HAP-1 (cell line): ENCODE measurements at regions not wholly inside any gene's neighbourhood (a gene's known extent, or its start where the extent isn't known, plus 50 kb on each side); places are given as distances from the start of the nearest gene placed in this dataset.

ENCODE experiments used
- DNase-seq, 2 experiments: peaks; one replicate each; pipeline ENCODE4 v3.0.0-alpha.2; 2016 to 2020; ENCODE audit warnings: low spot score in 2 of 2
- H3K27me3 ChIP-seq: fragments of 250-450 bp; sonication (Bioruptor Pico); 2 replicates; pipeline ENCODE4 v1.5.1; 2020; ENCODE audit warnings: low read depth, mild to moderate bottlenecking, moderate library complexity
- H3K36me3 ChIP-seq: fragments of 250-450 bp; sonication (Bioruptor Pico); replicated peaks from 2 replicates; pipeline ENCODE4 v1.5.1; 2020; ENCODE audit warnings: mild to moderate bottlenecking
- H3K4me1 ChIP-seq: fragments of 250-450 bp; sonication (Bioruptor Pico); 2 replicates; pipeline ENCODE4 v1.5.1; 2020; ENCODE audit warnings: mild to moderate bottlenecking
- H3K4me3 ChIP-seq: fragments of 250-450 bp; sonication (Bioruptor Pico); 2 replicates; pipeline ENCODE4 v1.5.1; 2020; ENCODE audit warnings: mild to moderate bottlenecking, moderate library complexity
- H3K9me3 ChIP-seq: fragments of 250-450 bp; sonication (Bioruptor Pico); 2 replicates; pipeline ENCODE4 v1.5.1; 2020; ENCODE audit warnings: mild to moderate bottlenecking, moderate library complexity
- in situ Hi-C: fragments of 300-500 bp; cut with MboI; formaldehyde crosslinking; loops from 3 replicates; pipeline ENCODE4 v1.14.3; 2020; ENCODE audit warnings: low sequenced_read_pairs, inconsistent platforms, mixed read lengths

DNA sequence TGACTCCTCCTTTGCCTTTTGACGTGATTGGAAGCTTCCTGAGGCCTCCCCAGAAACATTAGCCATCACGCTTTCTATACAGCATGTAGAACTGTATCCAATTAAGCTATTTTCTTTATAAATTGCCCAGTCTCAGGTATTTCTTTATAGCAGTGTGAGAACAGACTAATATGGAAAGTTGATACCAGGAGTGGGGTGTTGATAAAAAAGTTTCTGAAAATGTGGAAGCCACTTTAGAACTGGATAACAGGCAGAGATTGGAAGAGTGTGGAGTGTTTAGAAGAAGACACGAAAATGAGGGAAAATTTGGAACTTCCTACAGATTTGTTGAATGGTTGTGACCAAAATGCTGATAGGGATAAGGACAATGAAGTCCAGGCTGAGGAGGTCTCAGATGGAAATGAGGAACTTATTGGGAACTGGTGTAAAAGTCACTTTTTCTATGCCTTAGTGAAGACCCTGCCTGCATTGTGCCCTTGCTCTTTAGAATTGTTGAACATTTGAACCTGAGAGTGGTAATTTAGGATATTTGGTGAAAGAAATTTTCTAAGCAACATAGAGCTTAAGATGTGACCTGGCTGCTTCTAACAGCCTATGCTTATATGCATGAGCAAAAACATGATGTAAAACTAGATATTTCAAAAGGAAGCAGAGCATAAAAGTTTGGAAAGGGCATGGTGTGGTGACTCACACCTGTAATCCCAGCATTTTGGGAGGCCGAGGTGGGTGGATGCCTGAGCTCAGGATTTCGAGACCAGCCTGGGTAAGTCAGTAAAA, 969.7 kb downstream of the DSC3 start:
- in situ Hi-C loops = no loop called here
- no peaks in the 10 kb centered on the region for H3K9me3 ChIP-seq
- H3K27me3 ChIP-seq = no peaks in the 10 kb centered on the region
- no peaks in the 10 kb centered on the region for H3K4me1 ChIP-seq
- no peak overlapping the region for H3K4me3 ChIP-seq
- DNase-seq = no peak
- no peaks in the 10 kb centered on the region for H3K36me3 ChIP-seq

DNA sequence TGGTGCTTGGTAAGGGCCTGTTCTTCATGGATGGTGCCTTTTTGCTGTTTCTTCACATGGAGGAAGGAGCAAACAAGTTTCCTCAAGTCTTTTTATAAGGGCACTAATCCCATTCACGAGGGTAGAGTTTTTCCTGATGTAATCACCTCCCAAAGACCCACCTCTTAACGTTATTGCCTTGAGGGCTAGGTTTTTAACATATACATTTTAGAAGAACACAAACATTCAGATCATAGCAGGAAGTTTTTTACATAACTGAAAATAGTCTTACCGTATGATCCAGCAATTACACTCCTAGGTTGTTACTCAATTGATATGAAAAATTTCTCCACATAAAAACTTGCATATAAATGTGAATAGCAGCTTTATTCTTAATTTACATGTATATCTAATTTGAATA, 976.3 kb downstream of the DSC3 start:
- peak; percentile 10 to 63 for DNase-seq
- H3K36me3 ChIP-seq = no peaks in the 10 kb centered on the region
- H3K4me1 ChIP-seq = peaks cover 15% of the 10 kb centered on the region
- no peaks in the 10 kb centered on the region for H3K27me3 ChIP-seq
- in situ Hi-C loops = no loop called here
- H3K4me3 ChIP-seq = no peak overlapping the region
- no peaks in the 10 kb centered on the region for H3K9me3 ChIP-seq

DNA sequence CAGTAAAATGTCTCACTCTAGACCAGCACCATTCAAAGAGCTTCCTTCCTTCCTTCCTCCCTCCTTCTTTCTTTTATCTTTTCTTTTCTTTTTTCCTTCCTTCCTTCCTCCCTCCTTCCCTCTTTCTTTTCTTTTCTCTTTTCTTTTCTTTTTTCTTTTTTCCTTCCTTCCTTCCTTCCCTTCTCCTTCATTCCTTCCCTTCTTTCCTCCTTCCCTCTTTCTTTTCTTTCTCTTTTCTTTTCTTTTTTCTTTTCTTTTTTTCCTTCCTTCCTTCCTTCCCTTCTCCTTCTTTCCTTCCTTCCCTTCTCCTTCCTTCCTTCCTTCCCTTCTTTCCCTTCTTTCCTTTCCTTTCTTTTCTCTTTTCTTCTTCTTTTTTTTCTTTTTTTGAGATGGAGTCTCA, 985.1 kb downstream of the DSC3 start:
- H3K36me3 ChIP-seq = no peaks in the 10 kb centered on the region
- no peak for DNase-seq
- H3K4me3 ChIP-seq = no peak overlapping the region
- in situ Hi-C loops = no loop called here
- no peaks in the 10 kb centered on the region for H3K9me3 ChIP-seq
- H3K27me3 ChIP-seq = no peaks in the 10 kb centered on the region
- no peaks in the 10 kb centered on the region for H3K4me1 ChIP-seq

DNA sequence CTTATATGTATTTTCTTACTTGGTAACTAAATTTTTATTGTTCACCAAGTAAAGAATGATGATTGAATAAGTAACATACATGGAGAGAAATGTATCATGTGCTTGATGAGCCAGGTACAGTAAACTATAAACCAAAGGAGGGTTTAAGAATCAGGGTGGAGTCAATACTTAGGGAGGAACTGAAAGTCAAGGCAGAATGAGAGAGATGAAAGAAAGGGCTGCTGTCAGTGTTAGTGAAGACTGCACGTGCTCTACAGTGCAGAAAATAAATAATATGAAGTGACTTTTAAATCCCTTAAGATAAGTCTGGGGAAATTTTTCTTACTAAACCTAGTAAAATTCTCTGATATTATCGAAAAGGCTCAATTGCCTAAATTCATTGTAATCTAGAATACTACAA, 986.0 kb downstream of the DSC3 start:
- no peak for DNase-seq
- H3K4me3 ChIP-seq = no peak overlapping the region
- in situ Hi-C loops = no loop called here
- no peaks in the 10 kb centered on the region for H3K4me1 ChIP-seq
- H3K27me3 ChIP-seq = no peaks in the 10 kb centered on the region
- H3K9me3 ChIP-seq = no peaks in the 10 kb centered on the region
- no peaks in the 10 kb centered on the region for H3K36me3 ChIP-seq

DNA sequence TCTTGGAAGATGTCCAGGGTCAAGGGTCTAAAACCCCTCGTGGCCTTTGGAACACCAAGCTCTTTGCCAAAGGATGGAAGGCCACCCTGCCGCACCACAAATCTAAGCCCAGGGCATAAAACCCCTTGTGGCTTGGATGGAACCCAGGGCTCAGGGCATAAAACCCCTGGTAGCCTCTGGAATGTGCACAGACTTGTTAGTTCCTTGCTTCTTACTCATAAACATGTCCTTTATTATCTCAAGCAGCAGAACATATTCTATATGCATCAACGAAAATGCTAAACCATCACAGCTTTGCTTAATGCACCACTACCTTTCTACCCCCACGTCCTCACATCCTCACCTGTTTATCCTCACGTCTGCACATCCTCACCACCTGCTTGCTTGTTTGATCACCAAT, 998.0 kb downstream of the DSC3 start:
- in situ Hi-C loops = no loop called here
- H3K4me1 ChIP-seq = no peaks in the 10 kb centered on the region
- no peak overlapping the region for H3K4me3 ChIP-seq
- no peaks in the 10 kb centered on the region for H3K36me3 ChIP-seq
- no peaks in the 10 kb centered on the region for H3K9me3 ChIP-seq
- DNase-seq = no peak
- H3K27me3 ChIP-seq = no peaks in the 10 kb centered on the region

DNA sequence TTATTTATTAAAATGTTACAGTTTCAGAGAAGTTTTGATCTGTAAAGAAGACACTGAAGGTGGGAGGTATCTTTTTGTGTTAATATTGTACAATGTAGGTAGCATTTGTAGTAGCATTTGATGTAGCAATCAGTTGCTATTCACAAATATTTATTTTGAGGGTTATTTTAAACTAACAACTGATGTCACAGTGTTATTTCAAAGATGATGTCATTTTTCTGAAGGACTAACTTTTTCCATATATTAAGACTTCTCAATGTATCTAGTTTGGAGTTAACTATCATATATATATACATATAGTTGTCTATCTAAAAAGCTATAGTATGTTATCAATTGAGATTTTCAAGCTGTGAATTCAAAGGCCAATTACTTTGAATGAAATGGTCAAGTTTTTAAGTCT, 1003.3 kb downstream of the DSC3 start:
- Histone ChIP-seq H3K27me3 (no peaks in the 10 kb centered on the region), H3K9me3 (no peaks in the 10 kb centered on the region), H3K36me3 (no peaks in the 10 kb centered on the region), H3K4me3 (no peak overlapping the region), H3K4me1 (no peaks in the 10 kb centered on the region)
- no peak for DNase-seq
- in situ Hi-C loops = no loop called here

DNA sequence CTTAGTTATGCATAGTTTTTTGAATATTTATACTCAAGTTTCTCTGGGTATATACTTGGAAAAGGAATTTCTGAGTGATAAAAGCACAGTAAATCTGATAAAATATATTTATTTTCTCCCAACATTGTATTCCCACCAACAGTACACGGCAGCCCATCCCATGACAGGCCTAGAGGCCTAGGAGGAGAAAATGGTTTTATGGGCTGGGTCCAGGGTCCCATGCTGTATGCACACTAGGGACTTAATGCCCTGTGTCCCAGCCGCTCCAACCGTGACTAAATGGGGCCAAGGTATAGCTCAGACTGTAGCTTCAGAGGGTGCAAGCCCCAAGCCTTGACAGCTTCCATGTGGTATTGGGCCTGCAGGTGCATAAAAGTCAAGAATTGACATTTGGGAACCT, 1007.7 kb downstream of the DSC3 start:
- no peaks in the 10 kb centered on the region for H3K4me1 ChIP-seq
- H3K4me3 ChIP-seq = no peak overlapping the region
- no peaks in the 10 kb centered on the region for H3K9me3 ChIP-seq
- H3K36me3 ChIP-seq = no peaks in the 10 kb centered on the region
- DNase-seq = no peak
- H3K27me3 ChIP-seq = no peaks in the 10 kb centered on the region
- in situ Hi-C loops = no loop called here

DNA sequence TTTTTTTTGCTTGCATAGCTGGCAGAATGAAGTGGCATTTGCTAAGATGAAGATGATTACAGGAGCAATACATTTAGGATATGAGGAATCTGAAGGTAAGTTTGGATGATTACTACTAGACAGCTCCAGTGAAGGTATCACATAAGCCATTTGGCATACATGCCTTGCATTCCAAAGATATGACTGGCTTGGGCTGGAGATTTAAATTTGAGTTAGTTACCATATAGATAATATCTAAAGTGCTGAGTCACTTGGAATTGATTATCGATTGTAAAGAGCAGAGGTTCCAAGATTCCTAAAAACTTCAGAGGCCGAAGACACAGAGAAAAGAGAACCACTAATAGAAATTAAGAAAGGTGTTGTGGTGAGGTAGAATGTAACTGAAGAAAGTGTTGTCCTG, 1026.4 kb downstream of the DSC3 start:
- no peaks in the 10 kb centered on the region for H3K36me3 ChIP-seq
- in situ Hi-C loops = no loop called here
- H3K9me3 ChIP-seq = no peaks in the 10 kb centered on the region
- no peak overlapping the region for H3K4me3 ChIP-seq
- H3K4me1 ChIP-seq = no peaks in the 10 kb centered on the region
- H3K27me3 ChIP-seq = no peaks in the 10 kb centered on the region
- no peak for DNase-seq

DNA sequence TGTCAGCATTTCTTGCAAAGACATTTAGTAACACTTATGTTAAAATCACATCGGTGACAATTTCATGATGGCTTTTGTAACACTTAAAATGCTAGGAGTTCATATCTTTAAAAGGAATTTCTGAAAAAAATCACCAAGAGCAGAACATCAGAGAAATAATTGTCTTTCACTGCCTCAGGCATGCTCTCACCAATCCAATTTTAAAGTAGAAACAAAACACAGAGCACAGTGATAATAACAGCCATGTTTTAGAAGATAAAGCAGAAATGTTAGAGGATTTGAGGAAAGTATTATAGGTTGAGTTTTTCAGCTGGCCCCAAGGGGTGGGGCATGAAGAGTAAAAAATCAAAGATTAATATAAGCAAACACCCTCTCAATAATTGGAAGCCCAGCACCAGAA, 1037.6 kb downstream of the DSC3 start:
- Histone ChIP-seq H3K4me1 (no peaks in the 10 kb centered on the region), H3K9me3 (no peaks in the 10 kb centered on the region), H3K27me3 (no peaks in the 10 kb centered on the region), H3K36me3 (no peaks in the 10 kb centered on the region), H3K4me3 (no peak overlapping the region)
- in situ Hi-C loops = no loop called here
- no peak for DNase-seq

DNA sequence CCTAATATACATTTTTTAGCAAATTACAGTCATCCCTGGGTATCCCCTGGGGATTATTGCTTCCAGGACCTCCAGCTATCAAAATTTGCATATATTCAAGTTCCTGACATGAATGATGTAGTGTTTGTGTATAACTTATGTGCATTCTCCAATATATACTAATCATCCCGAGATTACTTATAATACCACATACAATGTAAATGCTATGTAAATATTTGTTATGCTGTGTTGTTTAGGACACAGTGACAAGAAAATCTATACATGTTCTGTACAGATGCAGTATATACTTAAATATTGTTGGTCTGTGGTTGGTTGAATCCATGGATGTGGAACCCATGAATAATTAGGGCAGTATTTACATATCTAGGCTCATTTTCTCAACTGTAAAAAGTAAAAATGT, 1060.3 kb downstream of the DSC3 start:
- in situ Hi-C loops = no loop called here
- Histone ChIP-seq H3K4me3 (no peak overlapping the region), H3K27me3 (no peaks in the 10 kb centered on the region), H3K36me3 (no peaks in the 10 kb centered on the region), H3K9me3 (no peaks in the 10 kb centered on the region; the same call in 1 of the 2 replicates), H3K4me1 (no peaks in the 10 kb centered on the region)
- no peak for DNase-seq

DNA sequence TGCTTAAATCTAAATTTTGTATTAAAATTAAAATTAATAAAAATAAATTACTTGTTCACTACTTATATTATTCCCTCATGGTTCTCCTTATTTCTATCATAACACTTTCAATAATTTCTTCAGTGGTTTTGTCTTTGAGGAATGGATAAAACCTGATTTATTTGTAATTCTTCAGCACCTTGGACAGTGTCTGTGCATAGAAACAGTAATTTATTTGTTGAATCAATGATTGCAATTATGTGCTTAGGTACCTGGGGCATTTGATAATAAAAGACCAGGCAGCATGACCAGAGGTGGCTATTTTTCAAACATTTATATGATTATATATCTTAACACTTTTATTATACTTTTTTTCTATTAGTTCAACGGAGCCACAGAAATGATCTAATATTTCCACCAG, 1062.7 kb downstream of the DSC3 start:
- no peaks in the 10 kb centered on the region for H3K27me3 ChIP-seq
- no peaks in the 10 kb centered on the region for H3K36me3 ChIP-seq
- H3K9me3 ChIP-seq = no peaks in the 10 kb centered on the region
- no peak overlapping the region for H3K4me3 ChIP-seq
- in situ Hi-C loops = no loop called here
- no peaks in the 10 kb centered on the region for H3K4me1 ChIP-seq
- no peak for DNase-seq

DNA sequence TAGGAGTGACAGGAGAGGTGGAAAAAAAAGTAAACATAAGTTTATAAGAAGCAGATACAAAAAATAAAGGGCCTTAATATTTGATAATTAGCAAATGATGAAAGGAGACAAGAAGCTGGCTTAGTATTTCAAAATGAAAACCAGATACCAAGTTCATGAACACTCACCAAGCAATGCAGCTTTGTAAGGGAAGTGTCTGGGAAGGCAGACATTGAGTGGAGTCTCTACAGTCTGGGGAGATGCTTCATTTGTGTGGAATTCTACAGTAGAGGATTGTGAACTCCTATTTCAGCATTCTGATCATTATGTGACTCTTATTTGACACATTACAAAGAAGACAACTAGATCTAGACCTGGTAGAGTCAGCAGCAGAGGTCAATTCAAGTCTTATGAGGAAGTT, 1072.7 kb downstream of the DSC3 start:
- in situ Hi-C loops = no loop called here

DNA sequence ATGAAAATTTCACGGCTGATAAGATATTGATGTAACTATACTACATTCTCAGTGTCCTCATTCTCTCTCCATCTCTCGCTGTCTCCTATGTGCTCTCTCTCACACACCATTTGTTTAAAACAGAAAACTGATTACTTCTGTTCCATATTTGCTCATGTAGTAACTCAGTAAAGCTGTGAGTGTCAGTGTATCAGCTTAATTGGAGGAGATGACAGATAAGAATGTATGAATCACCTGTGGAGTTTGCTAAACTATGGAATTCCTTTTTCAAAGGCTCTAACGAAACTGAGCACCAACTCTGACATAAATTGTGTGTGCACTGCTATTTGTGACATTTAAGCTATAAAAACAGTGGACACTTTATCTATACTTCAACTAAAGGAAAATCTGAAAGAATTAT, 1080.0 kb downstream of the DSC3 start:
- DNase-seq = no peak
- Histone ChIP-seq H3K9me3 (no peaks in the 10 kb centered on the region), H3K27me3 (no peaks in the 10 kb centered on the region), H3K4me1 (no peaks in the 10 kb centered on the region), H3K4me3 (no peak overlapping the region), H3K36me3 (no peaks in the 10 kb centered on the region)
- in situ Hi-C loops = no loop called here

More for the DNA sequence above, 1072.7 kb downstream of the DSC3 start:
- Histone ChIP-seq H3K4me1 (no peaks in the 10 kb centered on the region), H3K36me3 (no peaks in the 10 kb centered on the region), H3K9me3 (no peaks in the 10 kb centered on the region), H3K4me3 (no peak overlapping the region), H3K27me3 (no peaks in the 10 kb centered on the region)
- DNase-seq = no peak

DNA sequence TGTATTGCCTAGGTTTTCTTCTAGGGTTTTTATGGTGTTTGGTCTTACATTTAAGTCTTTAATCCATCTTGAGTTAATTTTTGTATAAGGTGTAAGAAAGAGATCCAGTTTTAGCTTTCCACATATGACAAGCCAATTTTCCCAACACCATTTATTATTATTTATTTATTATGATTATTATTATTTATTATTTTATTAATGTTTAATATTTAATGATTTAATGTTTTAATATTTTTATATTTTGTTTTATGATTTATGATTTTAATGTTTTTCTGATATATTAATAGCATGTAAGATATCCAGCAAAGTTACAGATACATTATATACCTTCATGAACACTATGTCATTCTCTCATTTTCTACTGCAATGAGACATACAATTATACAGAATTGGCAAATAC, 1082.0 kb downstream of the DSC3 start:
- Histone ChIP-seq H3K27me3 (no peaks in the 10 kb centered on the region), H3K9me3 (no peaks in the 10 kb centered on the region), H3K4me3 (no peak overlapping the region), H3K4me1 (no peaks in the 10 kb centered on the region), H3K36me3 (no peaks in the 10 kb centered on the region)
- in situ Hi-C loops = no loop called here
- no peak for DNase-seq

DNA sequence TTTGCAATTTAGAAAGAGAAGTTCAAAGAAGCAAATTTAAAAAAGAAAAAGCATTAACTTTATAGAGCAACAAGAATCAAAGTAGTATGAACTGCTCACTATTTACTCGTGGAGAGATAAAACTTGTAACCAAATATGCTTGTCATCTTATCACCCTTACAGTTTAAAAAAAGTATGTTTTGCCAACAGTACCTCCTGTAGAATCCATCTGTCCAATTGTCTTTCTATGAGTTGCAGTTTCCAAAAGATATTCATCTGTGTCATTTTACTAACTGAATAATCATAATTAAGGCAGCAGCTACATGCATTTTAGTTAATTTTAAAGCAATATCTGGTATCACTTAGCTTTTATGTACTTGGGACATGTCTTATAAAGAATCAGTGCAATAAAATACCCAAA, 1112.3 kb downstream of the DSC3 start:
- Histone ChIP-seq H3K27me3 (no peaks in the 10 kb centered on the region), H3K36me3 (no peaks in the 10 kb centered on the region), H3K9me3 (no peaks in the 10 kb centered on the region), H3K4me1 (no peaks in the 10 kb centered on the region), H3K4me3 (no peak overlapping the region)
- no peak for DNase-seq
- in situ Hi-C loops = no loop called here
